GM12891 (cell line): ENCODE measurements at regions not wholly inside any gene's neighbourhood (a gene's known extent, or its start where the extent isn't known, plus 50 kb on each side); places are given as distances from the start of the nearest gene placed in this dataset.

Experiments used
- DNase-seq: peaks from one replicate; pipeline ENCODE4 v3.0.0; 2011; ENCODE audit warnings: low spot score; ENCODE audit not compliant: insufficient read length
- FAIRE-seq: peaks from 2 replicates; lab custom pipeline; 2011; peaks lifted over from hg19 to GRCh38; lab: Jason Lieb, UNC
- PAX5 ChIP-seq: IDR thresholded peaks from 2 replicates; pipeline ENCODE4 v1.6.1; 2011; ENCODE audit warnings: low read length, moderate library complexity, mild to moderate bottlenecking; ENCODE audit not compliant: insufficient read depth, severe bottlenecking
- POLR2A ChIP-seq: IDR thresholded peaks from 2 replicates; pipeline ENCODE4 v1.6.1; 2011; ENCODE audit warnings: low read depth, low read length, control low read depth
- POLR2AphosphoS5 ChIP-seq: IDR thresholded peaks from 2 replicates; pipeline ENCODE4 v1.6.1; 2011; ENCODE audit warnings: low read depth, low read length, control low read depth
- POU2F2 ChIP-seq: IDR thresholded peaks from 2 replicates; pipeline ENCODE4 v1.6.1; 2011; ENCODE audit warnings: low read depth, mild to moderate bottlenecking, control low read depth, low read length, moderate library complexity
- SPI1 ChIP-seq: IDR thresholded peaks from 2 replicates; pipeline ENCODE4 v1.6.1; 2011; ENCODE audit warnings: low read depth, low read length, control low read depth
- TAF1 ChIP-seq: IDR thresholded peaks from 2 replicates; pipeline ENCODE4 v1.6.1; 2011; ENCODE audit warnings: low read depth, low read length, control low read depth

GRCh38 chr6:9178071-9178470 is 742.7 kb upstream of the SLC35B3 start:
- DNase-seq (no peak), FAIRE-seq (no peak)
- TF ChIP-seq POLR2AphosphoS5 (no peak), PAX5 (no peak), TAF1 (no peak), SPI1 (no peak), POLR2A (no peak), POU2F2 (no peak)

- DNase-seq: no peak
- TF ChIP-seq POU2F2 (no peak), POLR2A (no peak), TAF1 (no peak)
- no peak for FAIRE-seq
Observed at GRCh38 chr6:9173229-9173628, 737.9 kb upstream of the SLC35B3 start.

- TF ChIP-seq PAX5 (no peak), POLR2A (no peak), POLR2AphosphoS5 (no peak), POU2F2 (no peak), TAF1 (no peak)
- DNase-seq (no peak), FAIRE-seq (no peak)
Observed at GRCh38 chr6:9172096-9172495, 736.8 kb upstream of the SLC35B3 start.

GRCh38 chr6:9168669-9169068 is 733.3 kb upstream of the SLC35B3 start:
- FAIRE-seq (no peak), DNase-seq (no peak)
- TF ChIP-seq POLR2A: no peak
- no peak for TF ChIP-seq POU2F2
- no peak for TF ChIP-seq PAX5
- TF ChIP-seq TAF1: no peak
- no peak for TF ChIP-seq SPI1
- TF ChIP-seq POLR2AphosphoS5: no peak

GRCh38 chr6:9161731-9162130 is 726.4 kb upstream of the SLC35B3 start:
- DNase-seq (no peak), FAIRE-seq (no peak)
- no peak for TF ChIP-seq PAX5
- TF ChIP-seq POLR2A: no peak
- no peak for TF ChIP-seq SPI1
- no peak for TF ChIP-seq POU2F2
- TF ChIP-seq TAF1: no peak
- no peak for TF ChIP-seq POLR2AphosphoS5

GRCh38 chr6:9159051-9159450 is 723.7 kb upstream of the SLC35B3 start:
- no peak for TF ChIP-seq POLR2A
- TF ChIP-seq POU2F2: no peak
- TF ChIP-seq SPI1: no peak
- no peak for TF ChIP-seq POLR2AphosphoS5
- no peak for TF ChIP-seq TAF1
- no peak for TF ChIP-seq PAX5
- DNase-seq (no peak), FAIRE-seq (no peak)

GRCh38 chr6:9155836-9156235 is 720.5 kb upstream of the SLC35B3 start:
- DNase-seq (no peak), FAIRE-seq (no peak)
- no peak for TF ChIP-seq POU2F2
- no peak for TF ChIP-seq POLR2A
- no peak for TF ChIP-seq POLR2AphosphoS5
- TF ChIP-seq PAX5: no peak
- TF ChIP-seq SPI1: no peak

- TF ChIP-seq POLR2A: no peak
- no peak for TF ChIP-seq TAF1
- no peak for TF ChIP-seq SPI1
- TF ChIP-seq POU2F2: no peak
- TF ChIP-seq PAX5: no peak
- no peak for TF ChIP-seq POLR2AphosphoS5
- no peak for DNase-seq
- no peak for FAIRE-seq
Observed at GRCh38 chr6:9143140-9143539, 707.8 kb upstream of the SLC35B3 start.

GRCh38 chr6:9140951-9141460 is 705.7 kb upstream of the SLC35B3 start:
- no peak for TF ChIP-seq POLR2AphosphoS5
- TF ChIP-seq SPI1: no peak
- TF ChIP-seq POU2F2: no peak
- TF ChIP-seq POLR2A: no peak
- TF ChIP-seq TAF1: no peak
- no peak for TF ChIP-seq PAX5
- DNase-seq (no peak), FAIRE-seq (no peak)

- no peak for FAIRE-seq
- DNase-seq: no peak
- TF ChIP-seq SPI1 (no peak), TAF1 (no peak), POU2F2 (no peak), PAX5 (no peak), POLR2AphosphoS5 (no peak), POLR2A (no peak)
Observed at GRCh38 chr6:9140172-9140571, 704.8 kb upstream of the SLC35B3 start.
